NCI-H187 (cell line): ENCODE measurements at regions not wholly inside any gene's neighbourhood (a gene's known extent, or its start where the extent isn't known, plus 50 kb on each side); places are given as distances from the start of the nearest gene placed in this dataset.
"Not testable (repeated sequence)": the region's sequence is repeated elsewhere in the genome, so short reads cannot be mapped to it uniquely, and the experiment has no call there.

Experiments used
- DNase-seq, 2 experiments: peaks; one replicate each; lab custom pipeline; 2025; lab: John Stamatoyannopoulos, UW

DNA sequence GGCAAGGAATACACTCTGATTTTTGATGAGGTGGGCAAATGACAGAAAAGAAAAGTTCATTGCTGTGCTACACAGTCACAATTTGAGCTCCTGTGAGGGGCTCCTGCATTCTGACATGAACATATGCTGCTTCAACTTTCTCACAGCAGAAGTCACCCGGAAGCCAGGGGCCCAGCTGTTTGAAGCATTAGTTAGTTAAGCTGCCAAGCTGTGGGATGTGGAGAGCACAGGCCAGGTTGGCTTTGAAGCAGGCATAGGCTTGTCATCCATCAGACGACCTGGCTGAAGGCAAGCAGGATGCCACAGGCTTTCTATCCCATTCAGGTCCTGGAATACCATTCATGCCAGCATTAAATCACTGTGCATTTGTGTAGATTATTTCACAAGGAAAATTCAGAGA lies 63.1 kb downstream of the MTNR1B start:
- DNase-seq = peak in 1 of 2 experiments; percentile 16

DNA sequence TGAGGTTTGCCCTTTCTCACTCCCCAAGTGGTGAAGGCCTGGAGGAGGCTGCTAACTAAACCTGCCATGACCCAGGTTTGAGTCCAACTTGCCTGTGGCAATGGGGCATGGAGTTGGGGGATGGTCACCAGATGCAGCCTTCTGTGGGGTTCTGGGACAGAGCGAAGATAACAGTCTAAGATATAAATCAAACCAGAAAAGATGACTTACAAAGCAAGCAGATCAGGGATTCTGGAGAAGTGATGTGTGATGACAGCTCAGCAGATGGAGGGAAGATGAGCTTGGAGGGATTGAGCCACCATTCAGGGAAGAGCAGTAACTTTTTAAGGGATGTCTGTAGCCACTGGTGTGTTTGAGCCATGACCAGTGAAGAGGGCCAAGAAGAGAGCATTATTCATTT lies 63.6 kb downstream of the MTNR1B start:
- DNase-seq = peak; percentile 19 to 59

DNA sequence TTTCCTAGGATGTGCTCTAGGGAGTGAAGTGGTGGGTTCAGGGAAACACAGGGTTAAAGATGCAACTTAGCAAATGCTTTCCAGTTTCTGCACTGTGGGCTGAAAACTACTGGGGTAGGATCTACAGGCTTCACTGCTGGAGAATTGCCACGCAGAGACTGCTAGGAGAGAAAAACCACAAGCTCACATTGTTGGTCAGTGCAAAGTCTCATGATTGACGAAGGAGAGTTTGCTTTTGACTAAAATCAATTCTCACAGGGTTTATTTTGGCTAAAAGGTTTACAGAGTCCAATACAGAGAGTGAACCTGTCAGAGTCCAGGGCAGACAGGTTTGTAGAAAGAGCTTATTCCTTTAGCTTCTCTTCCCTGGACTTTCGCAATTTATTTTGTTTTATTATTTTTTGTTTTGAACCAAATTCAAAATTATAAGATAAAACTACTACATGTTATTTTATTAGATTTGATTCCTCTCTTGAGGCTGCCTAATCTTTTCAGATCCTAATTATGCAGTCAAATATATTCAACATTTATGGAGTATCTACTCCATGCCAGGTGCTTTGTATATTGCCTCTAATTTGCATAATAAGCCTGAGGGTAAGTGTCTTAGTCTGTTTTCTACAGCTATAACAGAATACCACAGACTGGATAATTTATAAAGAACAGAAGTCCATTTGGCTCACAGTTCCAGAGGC lies 64.7 kb downstream of the MTNR1B start:
- DNase-seq = peak in 1 of 2 experiments; percentile 16

DNA sequence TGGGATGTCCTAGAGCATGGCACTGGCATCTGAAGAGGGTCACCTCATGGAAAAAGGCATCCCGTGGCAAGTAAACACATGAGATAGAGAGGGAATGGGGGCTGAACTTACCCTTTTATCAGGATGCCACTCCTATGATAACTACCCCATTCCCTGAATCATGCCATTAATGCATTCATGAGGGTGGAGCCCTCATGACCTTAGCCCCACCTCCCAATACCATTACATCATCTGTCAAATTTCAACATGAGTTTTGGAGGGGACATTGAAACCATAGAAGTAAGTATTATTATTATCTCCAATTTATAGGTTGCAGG lies 65.2 kb downstream of the MTNR1B start:
- no peak for DNase-seq

DNA sequence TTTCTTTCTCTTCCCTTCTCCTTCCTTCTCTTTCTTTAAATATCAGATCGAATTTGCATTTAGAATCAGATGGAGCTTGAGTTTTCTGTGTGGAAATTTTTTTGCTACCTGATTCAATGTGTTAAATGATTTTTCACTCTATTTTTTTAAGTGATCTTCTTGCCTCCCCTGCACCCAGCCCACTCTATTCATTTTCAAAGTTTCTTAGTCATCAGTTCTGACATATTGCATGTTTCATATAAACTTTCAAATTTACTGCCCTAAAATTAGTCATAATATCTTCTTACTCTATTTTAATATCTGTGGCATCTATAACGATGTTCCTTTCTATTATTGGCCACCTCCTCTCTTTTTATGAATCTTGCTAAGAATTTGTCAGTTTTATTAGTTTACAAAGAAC lies 69.1 kb downstream of the MTNR1B start:
- no peak for DNase-seq

DNA sequence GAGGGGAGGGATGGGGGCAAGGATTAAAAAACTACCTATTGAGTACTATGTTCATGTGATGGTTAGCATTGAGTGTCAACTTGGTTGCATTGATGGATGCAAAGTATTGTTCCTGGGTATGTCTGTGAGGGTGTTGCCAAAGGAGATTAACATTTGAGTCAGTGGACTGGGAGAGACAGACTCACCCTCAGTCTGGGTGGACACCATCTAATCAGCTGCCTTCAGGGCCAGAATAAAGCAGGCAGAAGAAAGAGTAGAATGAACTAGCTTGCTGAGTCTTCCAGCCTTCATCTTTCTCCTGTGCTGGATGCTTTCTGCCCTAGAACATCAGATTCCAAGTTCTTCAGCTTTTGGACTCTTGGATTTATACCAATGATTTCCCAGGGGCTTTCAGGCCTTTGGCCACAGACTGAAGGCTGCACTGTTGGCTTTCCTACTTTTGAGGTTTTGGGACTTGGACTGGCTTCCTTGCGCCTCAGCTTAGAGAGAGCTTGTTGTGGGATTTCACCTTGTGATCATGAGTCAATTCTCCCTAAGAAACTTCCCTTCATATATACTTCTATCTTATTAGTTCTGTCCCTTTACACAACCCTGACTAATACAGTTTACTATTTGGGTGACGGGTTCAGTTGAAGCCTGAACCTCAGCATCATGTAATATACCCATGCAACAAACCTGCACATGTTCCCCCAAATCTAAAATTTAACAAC lies 70.2 kb downstream of the MTNR1B start:
- DNase-seq = no peak

DNA sequence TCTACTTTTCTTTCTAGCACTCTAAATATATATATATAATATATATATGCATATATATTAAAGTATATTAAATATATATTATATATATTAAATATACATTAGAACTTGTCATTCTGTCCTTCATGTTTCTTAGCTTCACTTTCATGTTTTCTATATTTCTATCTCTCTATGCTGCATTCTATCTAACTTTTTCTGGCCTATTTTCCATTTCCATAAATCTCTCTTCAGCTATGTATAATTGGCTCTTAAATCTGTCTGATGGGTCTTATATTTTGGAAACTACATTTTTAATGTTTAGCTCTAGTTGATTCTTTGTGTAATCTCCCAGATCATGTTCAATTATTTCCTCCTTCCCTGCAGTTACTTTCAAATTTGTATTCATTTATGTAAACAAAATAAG lies 72.2 kb downstream of the MTNR1B start:
- no peak for DNase-seq

DNA sequence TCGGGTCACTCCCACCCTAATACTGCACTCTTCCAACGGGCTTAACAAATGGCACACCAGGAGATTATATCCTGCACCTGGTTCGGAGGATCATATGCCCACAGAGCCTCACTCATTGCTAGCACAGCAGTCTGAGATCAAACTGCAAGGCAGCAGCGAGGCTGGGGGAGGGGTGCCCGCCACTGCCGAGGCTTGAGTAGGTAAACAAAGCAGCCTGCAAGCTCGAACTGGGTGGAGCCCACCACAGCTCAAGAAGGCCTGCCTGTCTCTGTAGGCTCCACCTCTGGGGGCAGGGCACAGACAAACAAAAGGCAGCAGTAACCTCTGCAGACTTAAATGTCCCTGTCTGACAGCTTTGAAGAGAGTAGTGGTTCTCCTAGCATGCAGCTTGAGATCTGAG lies 73.7 kb downstream of the MTNR1B start:
- DNase-seq = not testable (repeated sequence)

DNA sequence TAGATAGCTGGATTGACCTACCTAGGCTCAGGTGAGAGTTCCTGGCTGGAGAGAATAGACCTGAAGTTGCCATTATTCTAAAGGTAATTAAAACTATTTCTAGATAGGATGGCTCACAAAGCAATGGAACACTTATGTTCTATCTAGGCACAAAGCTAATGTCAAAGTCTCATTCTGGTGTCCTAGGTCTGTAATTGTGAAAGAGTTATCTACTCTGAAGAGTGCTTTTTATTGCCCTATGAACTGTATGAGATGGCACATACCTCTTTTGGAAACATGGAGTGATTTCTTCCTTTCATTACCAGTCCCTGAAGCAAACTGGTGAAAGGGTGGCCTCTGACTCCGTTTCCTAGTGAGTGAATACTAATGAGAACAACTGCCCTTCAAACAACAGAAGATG lies 80.3 kb downstream of the MTNR1B start:
- no peak for DNase-seq

DNA sequence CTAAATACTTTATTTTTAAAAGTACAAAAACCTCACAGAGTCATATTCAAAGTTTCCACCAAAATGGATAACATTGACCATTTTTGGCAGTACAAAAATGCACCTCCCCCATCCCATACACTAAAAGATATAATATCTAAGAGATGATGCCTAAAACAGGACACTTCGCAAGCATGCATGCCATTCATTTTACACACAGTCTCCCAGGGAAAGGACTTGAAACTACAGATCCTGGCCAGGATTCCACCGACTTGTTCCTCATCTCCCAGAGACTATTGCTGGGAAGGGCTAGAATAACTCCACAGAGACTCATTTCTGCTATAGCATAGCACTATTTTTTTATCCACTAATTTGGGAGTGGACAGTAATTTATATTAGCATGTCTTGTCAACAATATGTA lies 81.7 kb downstream of the MTNR1B start:
- DNase-seq = no peak

DNA sequence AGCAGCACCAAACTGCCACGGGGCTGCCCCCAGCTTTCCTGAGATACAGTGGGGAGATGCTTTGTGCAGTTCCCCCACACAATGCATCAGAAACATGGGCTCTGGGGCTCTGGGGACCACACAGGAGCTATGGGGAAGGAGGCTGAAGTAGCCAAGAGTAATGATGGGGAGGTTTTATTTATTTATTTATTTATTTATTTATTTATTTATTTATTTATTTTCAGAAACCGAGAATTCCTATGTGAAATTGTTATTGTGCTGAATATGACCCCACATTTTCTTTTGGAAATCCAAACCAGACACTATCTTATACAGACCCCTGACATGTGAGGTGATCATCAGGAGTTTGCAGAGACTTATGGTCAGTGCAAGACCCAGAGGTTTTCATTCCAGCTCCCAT lies 84.4 kb downstream of the MTNR1B start:
- DNase-seq = no peak

DNA sequence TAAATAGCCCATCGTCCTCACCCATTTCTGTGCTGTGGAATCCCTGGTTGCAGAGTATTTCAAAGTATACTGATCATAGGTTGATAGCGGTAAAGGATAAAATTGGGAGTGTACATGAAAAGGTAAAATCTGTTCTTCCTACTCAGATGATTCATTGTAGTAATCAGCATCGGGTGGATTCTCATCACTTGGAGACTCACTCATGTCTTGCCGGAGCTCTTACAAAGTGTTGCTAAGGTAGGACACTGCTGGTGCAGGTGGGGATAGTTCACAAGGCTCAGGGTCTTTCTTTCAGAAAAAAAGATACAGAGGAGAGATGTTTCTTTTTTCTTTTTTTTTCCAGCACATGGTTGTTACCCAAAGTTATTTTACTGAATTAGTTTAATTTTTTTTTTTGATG lies 84.8 kb downstream of the MTNR1B start:
- no peak for DNase-seq

DNA sequence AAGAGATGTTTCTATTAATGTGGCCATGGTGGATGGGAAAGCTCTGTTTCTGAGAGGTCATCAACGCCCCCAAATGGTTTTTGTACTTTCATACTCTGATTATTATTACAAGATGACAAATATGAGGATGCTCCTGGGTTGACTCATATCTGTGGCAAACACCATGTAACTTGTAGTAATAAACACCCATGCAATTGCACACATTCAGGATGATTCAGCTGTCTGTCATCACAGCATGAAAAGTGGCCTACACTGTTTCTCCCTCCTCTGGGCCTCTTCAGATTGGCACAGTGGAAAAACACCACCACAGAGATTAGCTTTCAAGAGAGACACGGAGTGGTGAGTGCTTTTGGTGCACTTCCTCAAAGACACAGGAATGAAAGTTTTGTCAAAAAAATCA lies 85.4 kb downstream of the MTNR1B start:
- no peak for DNase-seq

DNA sequence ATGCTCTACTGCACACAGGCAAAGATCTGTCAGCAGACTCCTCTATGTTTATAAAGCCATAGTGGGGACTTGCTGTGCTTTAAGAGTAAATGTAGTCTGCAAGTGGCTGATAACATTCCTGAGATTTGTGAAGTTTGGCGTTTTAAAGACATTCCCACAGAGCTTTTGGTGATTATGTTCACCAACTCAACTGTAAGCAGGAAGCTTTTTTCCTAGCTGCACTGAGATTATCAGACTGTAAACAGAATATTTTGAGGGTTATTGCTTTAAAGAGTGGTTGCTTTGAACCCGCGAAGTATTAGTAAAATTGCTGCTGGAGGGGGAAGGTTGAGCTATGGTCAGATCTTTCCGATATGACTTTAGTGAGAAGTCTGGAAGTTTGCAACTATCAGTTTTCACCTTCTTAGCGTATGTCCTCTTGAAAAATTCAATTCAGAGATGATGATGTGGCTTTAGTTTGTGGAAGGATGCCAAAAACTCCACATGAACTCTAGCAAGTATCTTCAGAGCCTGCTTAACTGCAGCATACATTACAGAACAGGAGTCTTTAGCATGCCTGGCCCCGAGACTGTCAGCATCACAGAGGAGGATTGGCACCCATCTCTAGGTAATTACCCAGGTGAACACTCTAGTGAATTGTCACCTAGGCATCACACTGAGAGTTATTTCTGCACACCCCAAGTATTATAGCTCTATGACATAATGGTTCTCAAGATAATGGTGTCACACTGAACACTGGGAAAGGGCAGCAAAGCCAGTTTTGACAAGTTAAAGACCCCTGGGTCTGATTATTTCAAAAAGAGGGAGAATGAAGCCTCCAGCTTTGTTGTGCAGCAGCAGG lies 89.9 kb downstream of the MTNR1B start:
- peak; percentile 31 to 45 for DNase-seq

DNA sequence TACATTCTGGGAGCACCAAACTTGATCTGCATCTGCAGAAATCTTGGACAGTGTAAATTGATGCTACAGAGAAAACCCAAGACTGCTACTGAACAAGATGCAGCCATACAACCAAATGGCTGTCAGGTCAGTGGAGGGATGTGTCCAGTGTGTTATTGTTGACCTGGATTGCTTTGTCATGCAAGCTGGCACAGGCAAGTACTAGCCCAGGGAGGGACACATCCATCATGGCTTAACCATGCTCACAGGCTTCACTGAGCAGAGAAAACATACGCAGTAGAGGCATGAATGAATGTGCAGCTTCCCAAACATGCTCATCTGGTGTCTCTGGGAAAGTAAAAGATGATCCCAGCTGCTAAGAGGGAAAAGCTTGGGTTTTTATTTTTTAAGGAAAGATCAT lies 93.6 kb downstream of the MTNR1B start:
- no peak for DNase-seq

DNA sequence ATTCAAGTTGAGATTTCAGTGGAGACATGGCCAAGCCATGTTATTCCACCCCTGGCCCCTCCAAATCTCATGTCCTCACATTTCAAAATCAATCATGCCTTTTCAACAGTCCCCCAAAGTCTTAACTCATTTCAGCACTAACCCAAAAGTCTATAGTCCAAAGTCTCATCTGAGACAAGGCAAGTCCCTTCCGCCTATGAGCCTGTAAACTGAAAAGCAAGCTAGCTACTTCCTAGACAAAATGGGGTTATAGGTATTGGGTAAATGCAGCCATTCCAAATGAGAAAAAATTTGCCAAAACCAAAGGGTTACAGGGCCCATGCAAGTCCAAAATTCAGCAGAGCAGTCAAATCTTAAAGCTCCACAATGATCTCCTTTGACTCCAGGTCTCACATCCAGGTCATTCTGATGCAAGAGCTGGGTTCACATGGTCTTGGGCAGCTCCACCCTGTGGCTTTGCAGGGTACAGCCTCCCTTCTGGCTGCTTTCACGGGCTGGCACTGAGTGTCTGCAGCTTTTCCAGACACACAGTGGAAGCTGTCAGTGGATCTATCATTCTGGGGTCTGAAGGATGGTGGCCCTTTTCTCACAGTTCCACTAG lies 95.7 kb downstream of the MTNR1B start:
- not testable (repeated sequence) for DNase-seq

DNA sequence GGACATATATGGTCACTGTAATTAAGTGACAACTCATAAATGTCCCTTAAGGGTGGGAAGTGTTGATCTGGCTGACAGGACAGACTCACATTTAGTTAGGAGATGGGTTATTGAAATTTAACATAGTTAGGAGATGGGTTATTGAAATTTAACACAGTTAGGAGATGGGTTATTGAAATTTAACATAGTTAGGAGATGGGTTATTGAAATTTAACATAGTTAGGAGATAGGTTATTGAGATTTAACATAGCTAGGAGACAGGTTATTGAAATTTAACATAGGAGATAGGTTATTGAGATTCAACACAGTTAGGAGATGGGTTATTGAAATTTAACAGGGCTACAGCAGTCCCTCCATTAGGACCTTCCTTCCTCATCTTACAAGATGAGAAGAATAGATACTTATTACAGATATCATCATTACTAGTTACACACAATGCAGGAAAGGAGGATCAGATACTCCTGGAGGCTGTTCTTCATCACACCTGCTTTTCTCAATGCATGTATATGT lies 98.5 kb downstream of the MTNR1B start:
- no peak for DNase-seq

DNA sequence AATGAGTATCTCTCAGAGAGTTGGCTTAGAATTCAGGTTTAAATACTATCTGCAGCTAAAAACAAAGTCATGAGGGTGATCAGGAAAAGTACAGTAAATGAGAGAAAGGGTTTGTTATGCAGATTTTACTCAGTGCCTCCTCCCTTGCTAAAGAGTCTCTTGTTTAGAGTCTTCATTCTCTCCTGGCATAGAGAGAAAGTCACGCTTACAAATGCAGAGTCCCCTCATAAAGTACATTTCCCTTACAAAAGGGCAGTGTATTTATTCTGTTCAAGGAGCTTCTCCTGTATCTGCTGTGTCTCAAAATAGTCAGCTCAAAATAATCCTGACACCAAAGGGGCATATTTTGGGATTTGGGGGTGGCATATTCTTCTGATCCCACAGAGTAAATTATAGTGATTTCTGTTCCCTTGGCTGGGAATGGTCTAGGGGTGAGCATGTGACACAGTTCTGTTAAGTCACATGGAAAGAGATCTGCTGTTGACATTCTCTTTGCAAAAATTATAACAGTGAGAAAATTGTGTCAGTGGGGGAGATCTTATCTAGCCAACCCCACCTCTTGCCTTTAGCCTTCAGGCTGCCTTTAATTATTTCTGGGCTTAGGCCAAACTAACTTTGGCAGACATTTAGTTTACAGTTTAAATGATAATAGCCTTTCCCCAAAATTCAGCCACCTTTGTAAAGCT lies 102.9 kb downstream of the MTNR1B start:
- no peak for DNase-seq

DNA sequence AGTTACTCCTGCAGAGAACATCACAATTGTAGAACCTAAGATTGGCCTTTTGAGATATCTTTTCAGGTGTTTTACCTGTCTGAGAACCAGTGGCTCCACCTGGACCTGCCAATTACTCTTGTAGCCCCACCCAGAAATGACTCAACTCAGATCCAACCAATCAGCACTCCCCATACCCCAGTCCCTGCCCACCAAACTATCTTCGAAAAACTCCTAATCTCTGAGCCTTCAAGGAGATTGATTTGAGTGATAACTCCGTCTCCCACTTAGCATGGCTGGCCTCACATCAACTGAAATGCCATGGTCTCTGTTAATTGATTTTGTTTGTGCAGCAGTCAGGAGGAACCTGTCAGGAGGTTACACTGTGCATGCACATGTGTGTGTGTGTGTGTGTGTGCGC lies 103.6 kb downstream of the MTNR1B start:
- no peak for DNase-seq

DNA sequence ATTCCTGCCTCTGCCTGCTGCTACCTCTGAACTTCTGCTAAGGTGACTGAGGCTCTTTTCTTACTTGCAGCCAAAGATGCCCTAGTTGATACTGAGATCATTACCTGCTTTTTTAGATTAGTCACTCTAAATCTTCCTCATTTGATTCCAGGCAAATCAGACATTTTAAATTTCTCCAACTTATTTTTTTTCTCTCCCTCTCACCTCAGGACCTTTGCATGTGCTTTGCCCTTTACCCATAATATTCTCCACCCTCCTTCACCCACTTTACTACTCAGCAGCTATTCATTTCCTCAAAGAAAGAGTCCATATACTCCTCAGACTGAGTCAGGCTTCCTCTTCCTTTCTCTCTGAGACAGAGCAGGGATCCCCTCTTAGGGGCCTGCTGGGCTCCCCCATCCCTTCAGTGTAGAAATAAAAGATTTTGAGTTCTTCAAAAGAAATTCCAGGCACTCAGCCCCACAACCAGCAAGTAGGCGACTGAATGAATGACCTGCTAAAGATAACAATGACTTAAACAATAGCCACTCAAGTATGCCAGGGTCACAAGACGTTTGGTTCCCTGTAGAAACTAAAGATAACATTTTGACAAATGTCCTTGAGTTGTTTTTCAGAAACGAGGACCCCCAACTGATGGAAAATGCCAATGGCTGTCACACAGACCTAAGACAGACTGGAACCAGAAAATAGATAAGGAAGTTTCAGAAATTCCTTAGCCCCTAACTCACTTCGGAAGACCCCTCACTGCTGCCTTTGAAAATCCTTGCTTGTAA lies 104.2 kb downstream of the MTNR1B start:
- DNase-seq = no peak

DNA sequence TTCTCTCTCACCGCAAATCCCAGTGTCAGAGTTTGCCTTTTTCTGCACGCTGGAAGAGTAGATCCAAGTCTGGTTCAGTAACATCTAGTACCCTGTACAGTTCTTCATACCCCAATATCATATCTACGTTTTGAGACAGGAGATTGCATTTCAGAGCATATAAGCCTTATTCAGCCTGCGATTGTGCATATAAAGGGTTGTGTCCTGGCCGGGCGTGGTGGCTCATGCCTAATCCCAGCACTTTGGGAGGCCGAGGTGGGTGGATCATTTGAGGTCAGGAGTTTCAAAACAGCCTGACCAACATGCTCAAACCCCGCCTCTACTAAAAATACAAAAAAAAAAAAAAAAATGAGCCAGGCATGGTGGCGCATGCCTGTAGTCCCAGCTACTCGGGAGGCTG lies 104.9 kb downstream of the MTNR1B start:
- DNase-seq = no peak
